Transverse colon (tissue), 4 donors: ENCODE measurements at regions not wholly inside any gene's neighbourhood (a gene's known extent, or its start where the extent isn't known, plus 50 kb on each side); places are given as distances from the start of the nearest gene placed in this dataset.

ENCODE experiments used
- DNase-seq: peaks from one replicate; pipeline ENCODE4 v3.0.0-alpha.2; 2019
- H3K27ac ChIP-seq, 4 donors: fragments of 200-600 bp; sonication (generic); 2 replicates each; pipeline ENCODE4 v1.5.1; 2016 to 2018; ENCODE audit warnings: inconsistent platforms in 4 of 4
- H3K27me3 ChIP-seq: fragments of 200-600 bp; sonication (generic); 2 replicates; pipeline ENCODE4 v1.5.1; 2017; ENCODE audit warnings: inconsistent platforms
- H3K36me3 ChIP-seq, 4 donors: fragments of 200-600 bp; sonication (generic); 2 replicates each; pipeline ENCODE4 v1.5.1; 2017 to 2019; ENCODE audit warnings: inconsistent platforms in 4 of 4
- H3K4me1 ChIP-seq, 4 donors: fragments of 200-600 bp; sonication (generic); 2 replicates each; pipeline ENCODE4 v1.5.1; 2017 to 2020; ENCODE audit warnings: inconsistent platforms in 4 of 4
- H3K4me3 ChIP-seq, 4 donors: fragments of 200-600 bp; sonication (generic); 1 replicate in 1 of 4; 2 replicates in 3 of 4; pipeline versions ENCODE4 v1.5.1 to v1.6.1; 2017 to 2019; ENCODE audit warnings: inconsistent platforms in 4 of 4
- H3K9me3 ChIP-seq, 2 donors: fragments of 200-600 bp; sonication (generic); 2 replicates each; pipeline ENCODE4 v1.5.1; 2017 to 2019; ENCODE audit warnings: inconsistent platforms in 2 of 2
- CTCF ChIP-seq, 5 experiments: fragments of 200-600 bp in 3 of 5; fragments of 450-650 bp in 2 of 5; sonication (generic) in 3 of 5; IDR thresholded peaks; 1 replicate in 2 of 5; 2 replicates in 3 of 5; pipeline ENCODE4 v1.5.1; 2016 to 2017; ENCODE audit warnings: antibody characterized with exemption in 5 of 5, inconsistent platforms in 3 of 5, mild to moderate bottlenecking in 2 of 5, moderate library complexity in 1 of 5
- EP300 ChIP-seq: sonication (generic); formaldehyde crosslinking; IDR thresholded peaks from one replicate; pipeline ENCODE4 v1.6.1; 2017; ENCODE audit warnings: antibody characterized with exemption, low read depth
- POLR2A ChIP-seq: fragments of 450-650 bp; IDR thresholded peaks from one replicate; pipeline ENCODE4 v1.6.1; 2016; ENCODE audit warnings: antibody characterized with exemption, mild to moderate bottlenecking, moderate library complexity
- POLR2AphosphoS5 ChIP-seq, 3 donors: sonication (generic); formaldehyde crosslinking; IDR thresholded peaks; one replicate each; pipeline ENCODE4 v1.6.1; 2016; ENCODE audit warnings: antibody characterized with exemption in 3 of 3
- WGBS, 2 donors: methylation state at CpG; one replicate each; pipeline ENCODE4 v1.1.5; 2018; ENCODE audit warnings: low coverage in 1 of 2; 5-methylcytosine and 5-hydroxymethylcytosine counted together
- in situ Hi-C, 4 donors: fragments of 200-750 bp; cut with MboI; loops; one replicate each; pipeline versions ENCODE4 v1.15.0 to v1.15.1; 2017; ENCODE audit warnings: low sequenced_read_pairs in 3 of 4, low pct_ligation_motif_present in 1 of 4, low pct_unique_long_range_greater_than_20kb in 1 of 4
- intact Hi-C: fragments of 100-400 bp; cut with DNase I; formaldehyde crosslinking; loops from one replicate; pipeline ENCODE4 v1.15.1; 2023; ENCODE audit warnings: low total_unique reads

GRCh38 chr20:57879779-57880570 lies 170.2 kb upstream of the PMEPA1 start:
- peak overlapping the region; percentile 14 to 48 (median 32) for H3K27ac ChIP-seq
- H3K4me1 ChIP-seq = peaks cover 0 to 10% (median 0%) of the 10 kb centered on the region in 4 donors
- H3K4me3 ChIP-seq = no peak overlapping the region
- in situ Hi-C loops (loop anchor here in 1 of 4 donors (25.0 kb wide), 1 partner anchor 218 kb away; no protein-coding TSS in a partner anchor), intact Hi-C loops (no loop called here)
- 65 to 68% methylated on average over 9 to 13 of the region's 13 CpGs for WGBS, 2 donors
- no peaks in the 10 kb centered on the region for H3K9me3 ChIP-seq
- no peak for DNase-seq
- no peaks in the 10 kb centered on the region for H3K36me3 ChIP-seq
- H3K27me3 ChIP-seq = no peaks in the 10 kb centered on the region
- TF ChIP-seq POLR2AphosphoS5 (IDR thresholded peaks at IDR 0.05) (no peak), EP300 (no peak), CTCF (IDR thresholded peaks at IDR 0.05) (no peak), POLR2A (no peak)

DNA sequence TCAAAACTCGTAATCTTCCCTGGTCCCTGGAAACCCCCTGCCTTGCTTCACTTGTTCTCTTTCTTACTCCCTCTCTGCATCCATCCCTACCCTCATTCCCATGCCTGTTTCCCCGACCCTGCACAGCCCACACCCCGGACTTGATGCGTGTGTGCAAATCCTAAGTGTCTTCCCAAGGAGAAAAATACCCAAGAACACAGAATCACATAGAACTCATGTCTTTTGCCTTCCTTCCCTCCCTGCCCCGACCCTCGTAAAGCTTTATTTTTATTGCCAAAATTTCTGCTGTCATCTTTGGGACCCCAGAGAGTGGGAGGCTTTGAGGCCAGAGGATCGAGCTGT lies 169.6 kb upstream of the PMEPA1 start:
- Histone ChIP-seq H3K27me3 (no peaks in the 10 kb centered on the region), H3K4me1 (peaks cover 0 to 10% (median 0%) of the 10 kb centered on the region in 4 donors), H3K4me3 (no peak overlapping the region), H3K27ac (no peak overlapping the region), H3K36me3 (no peaks in the 10 kb centered on the region), H3K9me3 (no peaks in the 10 kb centered on the region)
- TF ChIP-seq POLR2A (no peak), EP300 (no peak), POLR2AphosphoS5 (IDR thresholded peaks at IDR 0.05) (no peak), CTCF (IDR thresholded peaks at IDR 0.05) (no peak)
- 56 to 66% methylated on average over 7 of the region's 7 CpGs for WGBS, 2 donors
- DNase-seq = no peak
- intact Hi-C loops (no loop called here), in situ Hi-C loops (loop anchor here in 1 of 4 donors (25.0 kb wide), 1 partner anchor 217 kb away; no protein-coding TSS in a partner anchor)

GRCh38 chr20:57878786-57879424 lies 169.1 kb upstream of the PMEPA1 start:
- Histone ChIP-seq H3K4me3 (no peak overlapping the region), H3K9me3 (no peaks in the 10 kb centered on the region), H3K36me3 (no peaks in the 10 kb centered on the region), H3K27me3 (no peaks in the 10 kb centered on the region), H3K4me1 (peaks cover 0 to 10% (median 0%) of the 10 kb centered on the region in 4 donors), H3K27ac (no peak overlapping the region)
- in situ Hi-C loops = loop anchor here in 1 of 4 donors (25.0 kb wide), 1 partner anchor 217 kb away; no protein-coding TSS in a partner anchor
- TF ChIP-seq EP300 (no peak), CTCF (IDR thresholded peaks at IDR 0.05) (no peak), POLR2AphosphoS5 (IDR thresholded peaks at IDR 0.05) (no peak), POLR2A (no peak)
- 88% methylated on average over 8 of the region's 8 CpGs; no CpG with 5 or more reads in 1 of the 2 donors for WGBS, 2 donors
- intact Hi-C loops = no loop called here
- DNase-seq = no peak

GRCh38 chr20:57877995-57878394 lies 168.2 kb upstream of the PMEPA1 start:
- in situ Hi-C loops (loop anchor here in 1 of 4 donors (25.0 kb wide), 1 partner anchor 216 kb away; no protein-coding TSS in a partner anchor), intact Hi-C loops (no loop called here)
- no peaks in the 10 kb centered on the region for H3K36me3 ChIP-seq
- H3K4me1 ChIP-seq = peaks cover 0 to 10% (median 0%) of the 10 kb centered on the region in 4 donors
- no peak overlapping the region for H3K27ac ChIP-seq
- TF ChIP-seq EP300 (no peak), CTCF (IDR thresholded peaks at IDR 0.05) (no peak), POLR2A (no peak), POLR2AphosphoS5 (IDR thresholded peaks at IDR 0.05) (no peak)
- no peak overlapping the region for H3K4me3 ChIP-seq
- no peaks in the 10 kb centered on the region for H3K27me3 ChIP-seq
- no peaks in the 10 kb centered on the region for H3K9me3 ChIP-seq
- DNase-seq = no peak
- WGBS, 2 donors = 85 to 97% methylated on average over 4 of the region's 4 CpGs
